ENCODE measurements at regions not wholly inside any gene's neighbourhood (a gene's known extent, or its start where the extent isn't known, plus 50 kb on each side); places are given as distances from the start of the nearest gene placed in this dataset.

DNA sequence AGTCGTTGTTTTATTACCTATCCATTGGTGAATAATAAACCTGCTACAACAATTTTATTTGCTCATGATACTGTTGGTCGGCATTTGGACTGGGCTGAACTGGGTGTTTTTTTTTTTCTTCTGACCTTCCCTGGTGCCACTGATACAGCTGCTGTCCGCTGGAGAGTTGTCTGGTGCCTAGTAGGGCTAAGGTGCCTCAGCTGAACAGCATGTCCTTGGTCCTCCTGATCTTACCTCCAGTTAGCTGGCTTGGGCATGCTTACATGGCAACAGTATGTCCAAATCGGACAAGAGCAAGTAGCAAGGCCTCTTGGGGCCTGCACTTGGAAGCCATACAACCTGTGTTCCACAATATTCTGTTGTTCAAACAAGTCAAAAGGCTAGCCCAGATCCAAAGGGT is 563.4 kb downstream of the BMP2 start:
- no peak for DNase-seq

DNA sequence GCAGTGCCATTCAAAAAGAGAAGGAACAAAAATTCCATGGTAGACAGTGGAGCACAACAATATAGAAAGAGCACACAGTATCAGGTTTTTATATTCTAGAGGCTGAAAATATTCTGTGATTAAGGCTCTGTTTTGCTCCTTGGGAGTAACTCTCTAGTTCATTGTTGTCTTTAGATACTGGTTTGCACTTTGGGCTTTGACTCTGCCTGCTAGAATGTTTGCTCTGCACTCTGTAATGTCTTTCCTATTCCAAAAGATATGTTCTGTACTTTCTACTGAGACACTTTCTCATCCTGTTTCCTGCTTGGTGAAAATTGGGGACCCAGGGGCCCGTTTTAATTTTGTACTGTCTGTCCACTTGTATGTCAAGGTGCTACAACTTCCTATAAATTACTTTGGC is 564.7 kb downstream of the BMP2 start:
- no peak for DNase-seq

GRCh38 chr20:7333841-7334240 is 566.4 kb downstream of the BMP2 start:
- DNase-seq: no peak

GRCh38 chr20:7346026-7346425 is 578.5 kb downstream of the BMP2 start:
- DNase-seq: no peak

GRCh38 chr20:7346562-7346961 is 579.1 kb downstream of the BMP2 start:
- DNase-seq: no peak

- no peak for DNase-seq
These were observed 579.9 kb downstream of the BMP2 start for GRCh38 chr20:7347409-7347808.

DNA sequence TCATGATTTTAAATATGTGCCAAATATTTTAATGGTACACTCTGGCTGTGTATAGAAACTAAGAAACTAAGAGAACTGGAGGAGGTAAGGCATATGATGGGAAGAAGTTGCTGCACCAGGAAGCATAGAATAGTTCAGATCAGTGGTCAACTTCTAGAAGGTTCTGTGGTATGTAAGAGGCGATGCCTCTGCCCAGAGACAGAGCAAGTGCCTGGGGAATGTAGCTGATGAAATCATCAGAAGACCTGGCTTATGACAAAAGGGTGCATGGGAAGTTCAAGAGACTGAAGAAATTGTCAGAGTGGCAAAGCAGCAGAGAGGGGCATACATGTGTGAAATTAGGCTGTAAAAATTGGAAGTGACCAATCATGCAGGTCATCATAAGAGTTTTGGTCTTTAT is 580.8 kb downstream of the BMP2 start:
- DNase-seq: no peak

GRCh38 chr20:7352165-7352564 is 584.7 kb downstream of the BMP2 start:
- DNase-seq: no peak

DNA sequence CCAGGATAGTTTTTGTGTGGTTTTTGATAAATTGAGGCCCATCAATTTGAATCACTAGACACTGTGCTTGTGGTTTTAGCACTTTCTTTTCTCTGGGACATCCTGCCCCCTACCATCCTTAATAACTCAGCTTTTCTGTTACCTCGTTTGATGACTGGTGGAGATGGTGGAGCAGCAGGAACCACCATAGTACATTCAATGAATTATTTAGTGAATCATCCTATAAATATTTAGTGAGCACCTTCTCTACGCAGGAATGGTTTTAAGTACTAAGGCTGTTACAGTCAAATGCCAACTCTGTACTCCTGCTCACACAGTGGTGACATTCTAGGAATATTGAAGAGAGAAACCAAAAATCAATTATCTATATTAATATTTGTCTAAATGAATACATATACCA is 585.2 kb downstream of the HAO1 start:
- no peak for DNase-seq

GRCh38 chr20:7358670-7359069 is 581.6 kb downstream of the HAO1 start:
- no peak for DNase-seq

GRCh38 chr20:7359739-7360138 is 580.5 kb downstream of the HAO1 start:
- no peak for DNase-seq

GRCh38 chr20:7361321-7361720 is 578.9 kb downstream of the HAO1 start:
- DNase-seq: no peak

- no peak for DNase-seq
These were observed 578.3 kb downstream of the HAO1 start for GRCh38 chr20:7361931-7362330.

- no peak for DNase-seq
These were observed 577.7 kb downstream of the HAO1 start for GRCh38 chr20:7362601-7363000.

GRCh38 chr20:7366189-7366588 is 574.1 kb downstream of the HAO1 start:
- no peak for DNase-seq

DNA sequence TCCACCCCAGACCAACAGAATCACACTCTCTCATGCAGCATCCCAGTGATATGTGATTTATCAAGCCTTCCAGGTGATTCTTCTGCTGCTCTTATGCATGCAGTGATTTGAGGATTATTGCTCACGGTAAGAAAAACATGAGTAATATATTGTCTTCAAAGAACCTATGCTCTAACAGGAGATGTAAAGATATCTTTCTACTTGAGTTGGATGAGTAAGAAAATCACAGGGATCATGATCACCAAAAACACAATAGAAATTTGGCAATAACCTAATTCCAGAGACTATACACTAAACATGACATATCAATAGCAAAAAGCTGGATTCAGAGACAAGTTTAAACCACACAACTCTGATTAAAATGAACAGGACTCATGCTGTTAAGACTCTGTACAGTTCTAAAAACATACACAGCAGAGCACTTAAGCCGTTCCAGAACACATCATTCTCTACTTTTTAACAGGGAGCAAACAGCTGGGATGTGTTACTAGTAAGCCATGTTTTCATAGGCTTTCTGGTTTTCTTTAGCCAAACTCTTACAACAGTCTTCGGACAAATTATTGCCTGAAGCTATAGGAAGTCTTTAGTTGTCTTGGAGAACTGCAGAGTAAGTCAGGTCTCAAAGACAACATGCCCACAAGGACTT is 568.6 kb downstream of the HAO1 start:
- no peak for DNase-seq

DNA sequence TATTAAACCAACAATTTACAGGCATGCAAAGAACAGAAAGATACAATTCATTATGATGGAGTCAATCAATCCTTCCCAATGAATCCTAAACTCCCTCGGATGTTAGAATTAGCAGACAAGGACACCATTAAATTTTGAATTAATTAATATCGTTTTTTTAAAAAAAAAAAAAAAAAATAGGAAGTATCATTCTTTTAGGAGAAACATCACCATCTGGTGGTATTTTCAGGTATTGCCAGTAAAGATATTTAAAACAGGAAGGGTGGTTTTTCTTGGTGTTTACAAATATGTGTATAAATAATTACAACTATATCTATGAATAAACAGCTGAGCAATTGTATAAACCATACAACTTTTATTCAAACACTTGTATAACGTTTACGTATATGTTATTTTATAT is 564.4 kb downstream of the HAO1 start:
- no peak for DNase-seq

GRCh38 chr20:7378864-7379605 is 561.2 kb downstream of the HAO1 start:
- no peak for DNase-seq

DNA sequence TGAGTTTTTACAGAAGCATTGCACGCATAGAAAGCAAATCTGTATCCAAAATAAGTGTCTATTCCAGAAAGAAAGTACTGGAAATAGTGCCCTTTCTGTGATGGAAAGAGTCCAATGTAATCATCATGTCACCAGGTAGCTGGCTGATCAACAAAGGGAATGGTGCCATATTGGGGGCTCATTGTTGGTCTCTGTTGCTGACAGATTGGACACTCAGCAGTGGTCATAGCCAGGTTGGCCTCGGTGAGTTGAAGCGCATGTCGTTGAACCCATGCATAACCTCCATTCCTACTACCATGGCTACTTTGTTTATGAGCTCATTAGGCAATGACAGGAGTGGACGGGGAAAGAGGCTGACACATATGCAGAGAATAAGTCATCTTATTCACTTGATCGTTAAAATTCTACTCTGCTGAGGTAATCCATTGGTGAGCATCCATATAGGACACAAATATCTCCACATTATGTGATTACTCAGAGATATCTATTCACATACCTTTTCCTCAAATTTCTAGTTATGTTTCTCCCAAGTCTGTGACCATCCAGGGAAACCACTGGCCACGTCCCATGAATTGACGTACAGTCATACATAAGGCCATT is 560.5 kb downstream of the HAO1 start:
- no peak for DNase-seq

DNA sequence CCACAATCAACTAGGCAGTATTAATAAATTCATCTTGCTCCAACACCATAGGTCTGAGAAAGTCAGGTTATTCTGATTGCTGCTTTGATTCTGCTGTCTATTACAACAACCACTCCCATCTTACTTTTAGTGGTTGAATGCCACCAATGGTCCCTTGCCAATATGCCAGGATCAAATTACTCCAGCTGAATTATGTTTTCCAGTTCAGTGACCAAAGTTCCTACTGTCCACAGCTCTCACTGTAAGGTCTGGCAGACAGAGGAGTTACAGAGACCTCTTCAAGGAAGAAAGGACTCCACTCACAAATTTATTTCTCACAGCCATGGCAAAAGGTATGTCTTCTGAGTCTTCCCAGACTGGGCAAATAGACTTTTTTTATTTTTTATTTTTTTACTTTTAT is 557.0 kb downstream of the HAO1 start:
- no peak for DNase-seq

- DNase-seq: no peak
These were observed 552.5 kb downstream of the HAO1 start for GRCh38 chr20:7387638-7388193.

GRCh38 chr20:7389216-7389615 is 551.0 kb downstream of the HAO1 start:
- DNase-seq: no peak

Measured in nucleus accumbens (tissue), 56 donors.